BLaER1 (cell line): ENCODE measurements at regions not wholly inside any gene's neighbourhood (a gene's known extent, or its start where the extent isn't known, plus 50 kb on each side); places are given as distances from the start of the nearest gene placed in this dataset.
A peak's percentile ranks its signal among the peaks of the same experiment; 100 is the strongest.

ENCODE experiments used
- H3K27ac ChIP-seq: shearing (Covaris generic); formaldehyde crosslinking; 2 replicates; pipeline ENCODE4 v1.8.1; 2022
- H3K27me3 ChIP-seq: shearing (Covaris generic); formaldehyde crosslinking; 2 replicates; pipeline ENCODE4 v1.8.1; 2022
- H3K36me3 ChIP-seq: shearing (Covaris generic); formaldehyde crosslinking; 2 replicates; pipeline ENCODE4 v1.8.1; 2022
- H3K4me1 ChIP-seq: shearing (Covaris generic); formaldehyde crosslinking; 2 replicates; pipeline ENCODE4 v1.8.1; 2022
- H3K4me2 ChIP-seq: shearing (Covaris generic); formaldehyde crosslinking; 2 replicates; pipeline ENCODE4 v1.8.1; 2022
- H3K4me3 ChIP-seq: shearing (Covaris generic); formaldehyde crosslinking; 2 replicates; pipeline ENCODE4 v1.8.1; 2022
- H3K9ac ChIP-seq: shearing (Covaris generic); formaldehyde crosslinking; 2 replicates; pipeline ENCODE4 v1.8.1; 2022
- H3K9me3 ChIP-seq: shearing (Covaris generic); formaldehyde crosslinking; 2 replicates; pipeline ENCODE4 v1.8.1; 2022
- H4K20me1 ChIP-seq: shearing (Covaris generic); formaldehyde crosslinking; 2 replicates; pipeline ENCODE4 v1.8.1; 2022
- Cebpa-rat ChIP-seq: shearing (Covaris generic); IDR thresholded peaks from 2 replicates; pipeline ENCODE4 v1.8.1; 2022

- H3K27ac ChIP-seq, result peak overlapping the region; percentile 21; the same call in 1 of the 2 replicates
Measured at GRCh38 chr20:6680441-6680840, 87.0 kb upstream of the BMP2 start.

GRCh38 chr20:6679086-6679485 lies 88.4 kb upstream of the BMP2 start:
- peaks cover 12% of the 10 kb centered on the region; the same call in 1 of the 2 replicates for H3K9me3 ChIP-seq
- H3K4me1 ChIP-seq, result peaks cover 16% of the 10 kb centered on the region
- no peaks in the 10 kb centered on the region for H3K27me3 ChIP-seq
- no peaks in the 10 kb centered on the region for H4K20me1 ChIP-seq
- no peaks in the 10 kb centered on the region for H3K36me3 ChIP-seq
- H3K27ac ChIP-seq, result no peak overlapping the region
- TF ChIP-seq Cebpa-rat, result no peak
- H3K4me2 ChIP-seq, result no peak overlapping the region
- H3K4me3 ChIP-seq, result no peak overlapping the region
- no peak overlapping the region for H3K9ac ChIP-seq

More at GRCh38 chr20:6680441-6680840, 87.0 kb upstream of the BMP2 start:
- H3K4me2 ChIP-seq, result peak overlapping the region; percentile 58
- peaks cover 18% of the 10 kb centered on the region for H3K4me1 ChIP-seq
- no peak overlapping the region for H3K4me3 ChIP-seq
- H4K20me1 ChIP-seq, result no peaks in the 10 kb centered on the region
- no peak overlapping the region for H3K9ac ChIP-seq
- no peaks in the 10 kb centered on the region for H3K36me3 ChIP-seq
- no peaks in the 10 kb centered on the region for H3K27me3 ChIP-seq
- TF ChIP-seq Cebpa-rat, result no peak
- H3K9me3 ChIP-seq, result peaks cover 12% of the 10 kb centered on the region; the same call in 1 of the 2 replicates

GRCh38 chr20:6678101-6678500 lies 89.4 kb upstream of the BMP2 start:
- Histone ChIP-seq H3K4me2 (no peak overlapping the region), H3K9ac (no peak overlapping the region), H3K36me3 (no peaks in the 10 kb centered on the region), H3K4me1 (peaks cover 16% of the 10 kb centered on the region), H3K9me3 (peaks cover 12% of the 10 kb centered on the region; the same call in 1 of the 2 replicates), H4K20me1 (no peaks in the 10 kb centered on the region), H3K4me3 (no peak overlapping the region), H3K27ac (no peak overlapping the region), H3K27me3 (no peaks in the 10 kb centered on the region)
- no peak for TF ChIP-seq Cebpa-rat

- Histone ChIP-seq H3K9me3 (peaks cover 4% of the 10 kb centered on the region; the same call in 1 of the 2 replicates), H3K9ac (no peak overlapping the region), H4K20me1 (no peaks in the 10 kb centered on the region), H3K4me1 (peaks cover under 1% of the 10 kb centered on the region), H3K27me3 (no peaks in the 10 kb centered on the region), H3K27ac (no peak overlapping the region), H3K4me3 (no peak overlapping the region), H3K36me3 (no peaks in the 10 kb centered on the region), H3K4me2 (no peak overlapping the region)
- no peak for TF ChIP-seq Cebpa-rat
Measured at GRCh38 chr20:6674831-6675230, 92.7 kb upstream of the BMP2 start.

GRCh38 chr20:6673071-6673470 lies 94.4 kb upstream of the BMP2 start:
- no peaks in the 10 kb centered on the region for H4K20me1 ChIP-seq
- H3K9me3 ChIP-seq, result no peaks in the 10 kb centered on the region
- no peaks in the 10 kb centered on the region for H3K27me3 ChIP-seq
- no peaks in the 10 kb centered on the region for H3K36me3 ChIP-seq
- H3K27ac ChIP-seq, result no peak overlapping the region
- no peak for TF ChIP-seq Cebpa-rat
- no peak overlapping the region for H3K4me2 ChIP-seq
- no peak overlapping the region for H3K4me3 ChIP-seq
- no peaks in the 10 kb centered on the region for H3K4me1 ChIP-seq
- no peak overlapping the region for H3K9ac ChIP-seq

GRCh38 chr20:6671829-6672228 lies 95.7 kb upstream of the BMP2 start:
- no peaks in the 10 kb centered on the region for H3K4me1 ChIP-seq
- TF ChIP-seq Cebpa-rat, result no peak
- no peaks in the 10 kb centered on the region for H3K36me3 ChIP-seq
- no peak overlapping the region for H3K9ac ChIP-seq
- no peaks in the 10 kb centered on the region for H3K27me3 ChIP-seq
- H3K27ac ChIP-seq, result no peak overlapping the region
- H3K4me3 ChIP-seq, result no peak overlapping the region
- no peaks in the 10 kb centered on the region for H3K9me3 ChIP-seq
- H4K20me1 ChIP-seq, result no peaks in the 10 kb centered on the region
- no peak overlapping the region for H3K4me2 ChIP-seq

- Histone ChIP-seq H3K4me2 (no peak overlapping the region), H4K20me1 (no peaks in the 10 kb centered on the region), H3K9ac (no peak overlapping the region), H3K9me3 (peaks cover 6% of the 10 kb centered on the region; the same call in 1 of the 2 replicates), H3K27ac (no peak overlapping the region), H3K4me1 (peaks cover 6% of the 10 kb centered on the region), H3K27me3 (no peaks in the 10 kb centered on the region), H3K4me3 (no peak overlapping the region), H3K36me3 (no peaks in the 10 kb centered on the region)
- TF ChIP-seq Cebpa-rat, result no peak
Measured at GRCh38 chr20:6668546-6668945, 98.9 kb upstream of the BMP2 start.

GRCh38 chr20:6665621-6666355 lies 101.7 kb upstream of the BMP2 start:
- no peak overlapping the region for H3K4me3 ChIP-seq
- no peak overlapping the region for H3K27ac ChIP-seq
- peaks cover 12% of the 10 kb centered on the region; the same call in 1 of the 2 replicates for H3K9me3 ChIP-seq
- peak overlapping the region; percentile 21; the same call in 1 of the 2 replicates for H3K4me2 ChIP-seq
- H3K36me3 ChIP-seq, result no peaks in the 10 kb centered on the region
- peaks cover 13% of the 10 kb centered on the region for H3K4me1 ChIP-seq
- TF ChIP-seq Cebpa-rat, result no peak
- H4K20me1 ChIP-seq, result no peaks in the 10 kb centered on the region
- no peaks in the 10 kb centered on the region for H3K27me3 ChIP-seq
- no peak overlapping the region for H3K9ac ChIP-seq

- no peaks in the 10 kb centered on the region for H4K20me1 ChIP-seq
- no peaks in the 10 kb centered on the region for H3K36me3 ChIP-seq
- H3K4me3 ChIP-seq, result no peak overlapping the region
- peaks cover 12% of the 10 kb centered on the region; the same call in 1 of the 2 replicates for H3K9me3 ChIP-seq
- H3K27me3 ChIP-seq, result no peaks in the 10 kb centered on the region
- peak overlapping the region; percentile 21; the same call in 1 of the 2 replicates for H3K4me2 ChIP-seq
- no peak for TF ChIP-seq Cebpa-rat
- peaks cover 13% of the 10 kb centered on the region for H3K4me1 ChIP-seq
- H3K9ac ChIP-seq, result no peak overlapping the region
- H3K27ac ChIP-seq, result no peak overlapping the region
Measured at GRCh38 chr20:6665161-6665560, 102.3 kb upstream of the BMP2 start.

- Histone ChIP-seq H3K4me3 (no peak overlapping the region), H3K36me3 (no peaks in the 10 kb centered on the region), H3K9ac (no peak overlapping the region), H3K4me1 (peaks cover 13% of the 10 kb centered on the region), H3K27me3 (no peaks in the 10 kb centered on the region), H4K20me1 (no peaks in the 10 kb centered on the region), H3K4me2 (no peak overlapping the region), H3K27ac (no peak overlapping the region), H3K9me3 (peaks cover 12% of the 10 kb centered on the region; the same call in 1 of the 2 replicates)
- no peak for TF ChIP-seq Cebpa-rat
Measured at GRCh38 chr20:6664574-6664973, 102.9 kb upstream of the BMP2 start.
